ENCODE measurements at regions not wholly inside any gene's neighbourhood (a gene's known extent, or its start where the extent isn't known, plus 50 kb on each side); places are given as distances from the start of the nearest gene placed in this dataset.
"Not testable (repeated sequence)": the region's sequence is repeated elsewhere in the genome, so short reads cannot be mapped to it uniquely, and the experiment has no call there.

DNA sequence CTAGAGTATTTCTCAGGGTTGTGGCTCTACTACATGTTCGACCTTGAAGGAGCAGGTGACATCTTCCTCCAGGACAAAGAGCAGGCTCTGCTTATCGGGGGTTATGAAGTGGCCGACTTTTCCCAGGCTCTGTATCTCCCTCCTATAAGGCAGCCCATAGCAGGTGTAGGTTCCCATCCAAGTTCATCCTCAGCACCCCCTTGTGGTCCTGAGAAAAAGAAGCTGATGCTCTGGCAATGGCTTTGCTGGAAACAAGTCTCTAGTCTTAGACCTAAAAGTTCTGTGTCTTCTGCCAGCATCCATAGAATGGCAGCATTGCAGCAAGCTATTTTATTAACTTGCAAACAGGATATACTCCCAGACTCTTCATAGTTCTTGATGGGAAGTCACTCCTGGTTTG, 836.6 kb upstream of the PRKX start:
- Histone ChIP-seq H3K4me3 (no peak overlapping the region), H3K36me3 (no peaks in the 10 kb centered on the region), H3K27me3 (no peaks in the 10 kb centered on the region), H3K9me3 (no peaks in the 10 kb centered on the region), H3K27ac (no peak overlapping the region), H3K4me1 (no peaks in the 10 kb centered on the region)
- no peak for DNase-seq
- TF ChIP-seq, protein P1, sequence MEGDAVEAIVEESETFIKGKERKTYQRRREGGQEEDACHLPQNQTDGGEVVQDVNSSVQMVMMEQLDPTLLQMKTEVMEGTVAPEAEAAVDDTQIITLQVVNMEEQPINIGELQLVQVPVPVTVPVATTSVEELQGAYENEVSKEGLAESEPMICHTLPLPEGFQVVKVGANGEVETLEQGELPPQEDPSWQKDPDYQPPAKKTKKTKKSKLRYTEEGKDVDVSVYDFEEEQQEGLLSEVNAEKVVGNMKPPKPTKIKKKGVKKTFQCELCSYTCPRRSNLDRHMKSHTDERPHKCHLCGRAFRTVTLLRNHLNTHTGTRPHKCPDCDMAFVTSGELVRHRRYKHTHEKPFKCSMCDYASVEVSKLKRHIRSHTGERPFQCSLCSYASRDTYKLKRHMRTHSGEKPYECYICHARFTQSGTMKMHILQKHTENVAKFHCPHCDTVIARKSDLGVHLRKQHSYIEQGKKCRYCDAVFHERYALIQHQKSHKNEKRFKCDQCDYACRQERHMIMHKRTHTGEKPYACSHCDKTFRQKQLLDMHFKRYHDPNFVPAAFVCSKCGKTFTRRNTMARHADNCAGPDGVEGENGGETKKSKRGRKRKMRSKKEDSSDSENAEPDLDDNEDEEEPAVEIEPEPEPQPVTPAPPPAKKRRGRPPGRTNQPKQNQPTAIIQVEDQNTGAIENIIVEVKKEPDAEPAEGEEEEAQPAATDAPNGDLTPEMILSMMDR (IDR thresholded peaks at IDR 0.05) = no peak
- TF ChIP-seq POLR2A (IDR thresholded peaks at IDR 0.05) = no peak
- intact Hi-C loops (cut with DNase I; ENCODE audit: low total_unique reads) = no loop called here

DNA sequence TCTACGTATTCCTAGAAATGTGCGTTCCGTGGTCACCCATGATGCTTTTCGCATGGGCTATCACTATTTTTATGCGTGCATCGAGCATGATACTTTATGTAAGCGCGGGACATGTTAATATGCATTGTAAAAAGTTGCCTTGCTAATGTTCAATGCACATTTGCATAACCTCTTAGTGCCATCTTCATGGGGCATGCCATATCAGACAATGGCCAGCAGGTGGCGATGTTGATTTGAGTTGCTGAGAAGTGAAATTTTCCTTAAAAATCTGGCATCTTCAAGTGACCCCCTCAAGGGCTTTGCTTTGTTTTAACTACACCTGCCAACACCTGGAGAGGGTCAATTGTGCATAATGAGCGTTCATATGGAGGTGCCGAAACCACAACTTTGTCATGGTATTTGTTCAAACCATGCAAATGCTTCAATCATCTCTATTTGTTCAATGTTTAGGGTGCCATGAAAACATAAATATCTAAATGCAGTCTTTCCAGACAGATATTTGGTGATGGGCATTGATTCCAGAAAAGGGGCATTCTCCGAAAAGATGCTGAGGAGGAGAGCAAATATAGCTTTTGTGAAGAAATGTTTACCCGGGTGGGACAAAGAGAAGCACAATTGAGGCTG, 833.9 kb upstream of the PRKX start:
- intact Hi-C loops (cut with DNase I; ENCODE audit: low total_unique reads) = no loop called here
- no peaks in the 10 kb centered on the region for H3K9me3 ChIP-seq
- H3K27ac ChIP-seq = no peak overlapping the region
- H3K36me3 ChIP-seq = no peaks in the 10 kb centered on the region
- peak in 1 of 2 donors; percentile 15 for DNase-seq
- H3K4me1 ChIP-seq = no peaks in the 10 kb centered on the region
- no peak for TF ChIP-seq POLR2A (IDR thresholded peaks at IDR 0.05)
- TF ChIP-seq, protein P1 (IDR thresholded peaks at IDR 0.05) = peak; percentile 54 to 74 (median 56)
- no peaks in the 10 kb centered on the region for H3K27me3 ChIP-seq
- no peak overlapping the region for H3K4me3 ChIP-seq

DNA sequence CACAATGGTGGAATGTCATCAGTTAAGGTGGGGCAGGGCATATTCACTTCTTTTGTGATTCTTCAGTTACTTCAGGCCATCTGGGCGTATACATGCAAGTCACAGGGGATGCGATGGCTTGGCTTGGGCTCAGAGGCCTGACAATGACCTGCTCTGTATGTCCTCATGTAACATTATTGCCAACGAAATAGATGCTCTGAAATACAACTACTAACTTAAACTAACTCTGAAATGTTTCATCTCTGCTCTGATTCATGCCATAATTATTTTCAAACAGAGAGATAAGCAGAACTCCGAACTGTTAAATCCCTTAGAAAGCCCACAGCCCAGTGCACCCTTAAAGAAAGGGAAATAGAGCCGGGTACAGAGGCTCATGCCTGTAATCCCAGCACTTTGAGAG, 832.7 kb upstream of the PRKX start:
- H3K4me3 ChIP-seq; intact Hi-C loops (cut with DNase I; ENCODE audit: low total_unique reads); DNase-seq; H3K27ac ChIP-seq; H3K4me1 ChIP-seq; H3K27me3 ChIP-seq; H3K36me3 ChIP-seq; H3K9me3 ChIP-seq: not testable (repeated sequence)

DNA sequence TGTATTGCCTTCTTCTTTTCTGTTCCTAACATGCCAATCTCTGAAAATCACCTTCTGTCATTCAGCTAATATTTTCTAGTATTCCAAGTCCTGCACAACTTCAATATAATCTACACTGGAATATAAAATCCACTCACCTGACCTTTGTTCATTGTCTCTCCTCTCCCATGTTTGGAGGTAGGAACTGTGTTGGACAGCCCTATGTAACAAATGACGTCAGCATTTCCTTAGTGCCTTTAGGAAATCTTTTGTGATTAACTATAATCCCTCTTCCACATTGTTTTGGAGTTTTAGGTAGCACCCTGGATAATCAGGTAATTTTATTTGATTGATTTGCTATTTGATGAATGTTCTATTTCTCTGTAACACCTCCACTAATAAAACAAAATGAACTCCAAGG, 814.8 kb upstream of the PRKX start:
- no peaks in the 10 kb centered on the region for H3K27me3 ChIP-seq
- H3K4me3 ChIP-seq = no peak overlapping the region
- H3K36me3 ChIP-seq = no peaks in the 10 kb centered on the region
- intact Hi-C loops (cut with DNase I; ENCODE audit: low total_unique reads) = no loop called here
- DNase-seq = no peak
- H3K9me3 ChIP-seq = no peaks in the 10 kb centered on the region
- TF ChIP-seq, protein P1 (IDR thresholded peaks at IDR 0.05) = no peak
- TF ChIP-seq POLR2A (IDR thresholded peaks at IDR 0.05) = no peak
- H3K4me1 ChIP-seq = no peaks in the 10 kb centered on the region
- H3K27ac ChIP-seq = no peak overlapping the region

- H3K9me3 ChIP-seq = no peaks in the 10 kb centered on the region
- H3K4me3 ChIP-seq = no peak overlapping the region
- H3K4me1 ChIP-seq = no peaks in the 10 kb centered on the region
- no peaks in the 10 kb centered on the region for H3K36me3 ChIP-seq
- no peak overlapping the region for H3K27ac ChIP-seq
- intact Hi-C loops (cut with DNase I; ENCODE audit: low total_unique reads) = no loop called here
- no peak for DNase-seq
- H3K27me3 ChIP-seq = no peaks in the 10 kb centered on the region
- TF ChIP-seq, protein P1 (IDR thresholded peaks at IDR 0.05) = no peak
- no peak for TF ChIP-seq POLR2A (IDR thresholded peaks at IDR 0.05)
Observed at GRCh38 chrX:4485912-4486311, 772.5 kb upstream of the PRKX start.

GRCh38 chrX:4484266-4484665, 770.8 kb upstream of the PRKX start:
- H3K4me3 ChIP-seq = no peak overlapping the region
- intact Hi-C loops (cut with DNase I; ENCODE audit: low total_unique reads) = no loop called here

More at GRCh38 chrX:4484266-4484665, 770.8 kb upstream of the PRKX start:
- H3K27ac ChIP-seq = no peak overlapping the region
- H3K4me1 ChIP-seq = no peaks in the 10 kb centered on the region
- no peaks in the 10 kb centered on the region for H3K27me3 ChIP-seq
- no peaks in the 10 kb centered on the region for H3K9me3 ChIP-seq
- TF ChIP-seq POLR2A (IDR thresholded peaks at IDR 0.05) = no peak
- TF ChIP-seq, protein P1 (IDR thresholded peaks at IDR 0.05) = no peak
- no peaks in the 10 kb centered on the region for H3K36me3 ChIP-seq
- no peak for DNase-seq

Data from uterus (tissue), 3 donors.